GM12891 (cell line): ENCODE measurements at regions not wholly inside any gene's neighbourhood (a gene's known extent, or its start where the extent isn't known, plus 50 kb on each side); places are given as distances from the start of the nearest gene placed in this dataset.

Experiments
- POLR2A ChIP-seq: IDR thresholded peaks from 2 replicates; pipeline ENCODE4 v1.6.1; 2011; ENCODE audit warnings: low read depth, low read length, control low read depth
- POLR2AphosphoS5 ChIP-seq: IDR thresholded peaks from 2 replicates; pipeline ENCODE4 v1.6.1; 2011; ENCODE audit warnings: low read depth, low read length, control low read depth
- POU2F2 ChIP-seq: IDR thresholded peaks from 2 replicates; pipeline ENCODE4 v1.6.1; 2011; ENCODE audit warnings: low read depth, mild to moderate bottlenecking, control low read depth, low read length, moderate library complexity
- SPI1 ChIP-seq: IDR thresholded peaks from 2 replicates; pipeline ENCODE4 v1.6.1; 2011; ENCODE audit warnings: low read depth, low read length, control low read depth
- TAF1 ChIP-seq: IDR thresholded peaks from 2 replicates; pipeline ENCODE4 v1.6.1; 2011; ENCODE audit warnings: low read depth, low read length, control low read depth

GRCh38 chr1:198373376-198373775, 167.1 kb downstream of the ATP6V1G3 start:
- TF ChIP-seq POLR2A, result no peak
- no peak for TF ChIP-seq TAF1
- TF ChIP-seq POU2F2, result no peak
- no peak for TF ChIP-seq POLR2AphosphoS5
- TF ChIP-seq SPI1, result no peak
